Liver (tissue), 7 donors: ENCODE measurements at regions not wholly inside any gene's neighbourhood (a gene's known extent, or its start where the extent isn't known, plus 50 kb on each side); places are given as distances from the start of the nearest gene placed in this dataset.
"Not testable (repeated sequence)": the region's sequence is repeated elsewhere in the genome, so short reads cannot be mapped to it uniquely, and the experiment has no call there.

ENCODE experiments used
- DNase-seq: peaks from one replicate; pipeline ENCODE4 v3.0.0-alpha.2; 2017; ENCODE audit warnings: low spot score
- H3K27ac ChIP-seq, 2 donors: one replicate each; pipeline ENCODE4 v1.7.0; 2013; ENCODE audit warnings: inconsistent platforms in 2 of 2, low read length in 2 of 2, control low read depth in 1 of 2, low read depth in 1 of 2, mild to moderate bottlenecking in 1 of 2
- H3K27me3 ChIP-seq, 4 donors: one replicate each; pipeline versions ENCODE4 v1.6.1 to v1.7.0; 2013; ENCODE audit warnings: low read length in 3 of 4, inconsistent platforms in 1 of 4, mild to moderate bottlenecking in 1 of 4, moderate library complexity in 1 of 4; ENCODE audit not compliant: control insufficient read depth in 4 of 4, insufficient read depth in 4 of 4
- H3K36me3 ChIP-seq, 4 donors: one replicate each; pipeline versions ENCODE4 v1.6.1 to v1.7.0; 2013; ENCODE audit warnings: low read length in 3 of 4, mild to moderate bottlenecking in 3 of 4, low read depth in 1 of 4, moderate library complexity in 1 of 4; ENCODE audit not compliant: control insufficient read depth in 4 of 4, insufficient read depth in 3 of 4
- H3K4me1 ChIP-seq, 4 donors: one replicate each; pipeline versions ENCODE4 v1.6.1 to v1.7.0; 2013; ENCODE audit warnings: low read length in 3 of 4, mild to moderate bottlenecking in 3 of 4, moderate library complexity in 1 of 4; ENCODE audit not compliant: control insufficient read depth in 4 of 4, insufficient read depth in 4 of 4
- H3K4me3 ChIP-seq, 3 donors: one replicate each; pipeline versions ENCODE4 v1.6.1 to v1.7.0; 2013; ENCODE audit warnings: low read length in 3 of 3, control low read depth in 1 of 3, low read depth in 1 of 3, mild to moderate bottlenecking in 1 of 3
- H3K9ac ChIP-seq, 2 donors: one replicate each; pipeline ENCODE4 v1.7.0; 2013; ENCODE audit warnings: low read length in 2 of 2, mild to moderate bottlenecking in 2 of 2, moderate library complexity in 2 of 2, control low read depth in 1 of 2, low read depth in 1 of 2
- H3K9me3 ChIP-seq, 4 donors: one replicate each; pipeline versions ENCODE4 v1.6.1 to v1.7.0; 2013; ENCODE audit warnings: low read length in 3 of 4; ENCODE audit not compliant: control insufficient read depth in 4 of 4
- EGR1 ChIP-seq, 2 donors: IDR thresholded peaks; 2 replicates each; pipeline ENCODE4 v1.6.1; 2016 to 2018; ENCODE audit warnings: antibody characterized with exemption in 2 of 2, low read depth in 2 of 2
- RXRA ChIP-seq, 2 donors: IDR thresholded peaks; 2 replicates each; pipeline ENCODE4 v1.6.1; 2017 to 2018; ENCODE audit warnings: antibody characterized with exemption in 2 of 2, mild to moderate bottlenecking in 1 of 2
- ZBTB33 ChIP-seq: IDR thresholded peaks from 2 replicates; pipeline ENCODE4 v1.6.1; 2016; ENCODE audit warnings: antibody characterized with exemption
- WGBS: extraction: QIAGEN DNeasy Blood & Tissue Kit; methylation state at CpG from one replicate; pipeline ENCODE4 v1.1.7; 2013; 5-methylcytosine and 5-hydroxymethylcytosine counted together
- TF ChIP-seq, protein P1 (sequence below): IDR thresholded peaks from 2 replicates; pipeline ENCODE4 v1.6.1; 2016; ENCODE audit warnings: antibody characterized with exemption
- donor health status: healthy.
- donor health status: healthy.
- donor health status: healthy.
- donor health status: healthy.

DNA sequence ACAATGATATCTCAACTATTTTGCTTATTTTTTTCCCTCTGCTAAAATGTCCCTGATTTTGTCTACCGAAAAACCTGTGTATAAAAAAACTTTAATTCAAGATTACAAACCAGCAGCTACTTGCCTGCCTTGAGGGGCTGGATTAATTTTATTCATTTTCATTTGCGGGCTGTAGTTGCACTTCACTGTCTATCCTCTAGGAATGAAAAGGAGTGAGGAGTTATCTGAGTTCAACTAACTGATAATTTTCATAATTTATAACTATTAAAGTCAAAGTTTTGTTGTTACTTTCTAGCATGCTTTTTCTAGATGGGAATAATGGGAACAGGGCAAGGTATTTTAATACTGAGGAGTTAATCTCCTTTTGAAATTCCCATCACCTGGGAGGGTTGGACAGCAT lies 50.3 kb upstream of the AGTPBP1 start:
- H3K4me3 ChIP-seq, H3K36me3 ChIP-seq, H3K27me3 ChIP-seq, H3K9ac ChIP-seq, H3K4me1 ChIP-seq, H3K27ac ChIP-seq, H3K9me3 ChIP-seq, DNase-seq: not testable (repeated sequence)
- WGBS = 86% methylated on average over 2 of the region's 2 CpGs

DNA sequence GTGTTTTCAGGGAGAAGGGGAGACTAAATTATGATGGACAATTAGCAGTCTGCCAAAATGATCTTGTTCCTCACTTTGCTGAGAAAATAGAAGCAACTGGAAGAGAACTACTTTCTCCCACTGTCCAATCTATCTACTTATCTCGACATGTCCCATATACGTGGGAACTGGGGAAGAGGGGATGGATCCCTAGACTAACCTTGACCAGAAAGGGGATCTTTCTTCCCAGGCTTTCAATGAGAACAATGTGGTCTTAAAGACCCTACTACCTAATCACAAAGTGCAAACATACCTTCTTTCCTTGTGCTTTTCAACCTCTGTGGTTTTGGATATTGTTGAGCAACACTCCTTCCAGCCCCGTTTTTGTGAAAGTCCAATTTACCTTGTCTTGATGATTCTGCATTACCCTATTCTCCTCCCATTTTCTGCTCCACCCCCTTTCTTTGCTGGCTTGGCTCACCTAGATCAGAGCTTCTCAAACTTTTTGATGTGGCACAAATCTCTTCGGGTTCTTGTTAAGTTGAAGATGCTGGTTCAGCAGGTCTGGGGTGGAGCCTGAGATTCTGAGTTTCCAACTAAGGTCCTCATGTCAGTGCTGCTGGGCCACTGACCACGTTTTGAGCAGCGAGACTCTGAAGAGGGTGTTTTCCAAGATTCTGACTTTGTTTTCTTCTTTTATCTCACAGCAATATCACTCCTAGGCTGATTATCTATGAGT lies 61.4 kb upstream of the AGTPBP1 start:
- not testable (repeated sequence) for H3K27me3 ChIP-seq, H3K36me3 ChIP-seq, H3K4me3 ChIP-seq, H3K4me1 ChIP-seq, H3K9me3 ChIP-seq, H3K27ac ChIP-seq, DNase-seq, H3K9ac ChIP-seq
- 67% methylated on average over 6 of the region's 6 CpGs for WGBS

DNA sequence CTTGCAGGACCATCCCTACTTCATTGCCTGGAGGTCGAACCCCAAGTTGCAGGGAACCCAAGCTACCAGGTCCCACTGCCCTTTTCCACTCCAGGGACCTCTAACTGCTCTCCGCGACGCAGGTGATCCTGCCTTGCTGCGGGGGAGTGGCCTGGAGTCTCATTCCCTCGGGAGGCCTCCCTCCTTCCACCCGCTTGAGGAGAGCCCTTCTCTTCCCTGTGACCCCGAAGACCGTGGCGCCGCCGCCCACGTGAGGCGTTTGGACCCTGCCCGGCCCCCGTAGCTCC lies 63.0 kb upstream of the AGTPBP1 start:
- WGBS = 1% methylated on average over 16 of the region's 16 CpGs
- not testable (repeated sequence) for H3K27me3 ChIP-seq, H3K9ac ChIP-seq

DNA sequence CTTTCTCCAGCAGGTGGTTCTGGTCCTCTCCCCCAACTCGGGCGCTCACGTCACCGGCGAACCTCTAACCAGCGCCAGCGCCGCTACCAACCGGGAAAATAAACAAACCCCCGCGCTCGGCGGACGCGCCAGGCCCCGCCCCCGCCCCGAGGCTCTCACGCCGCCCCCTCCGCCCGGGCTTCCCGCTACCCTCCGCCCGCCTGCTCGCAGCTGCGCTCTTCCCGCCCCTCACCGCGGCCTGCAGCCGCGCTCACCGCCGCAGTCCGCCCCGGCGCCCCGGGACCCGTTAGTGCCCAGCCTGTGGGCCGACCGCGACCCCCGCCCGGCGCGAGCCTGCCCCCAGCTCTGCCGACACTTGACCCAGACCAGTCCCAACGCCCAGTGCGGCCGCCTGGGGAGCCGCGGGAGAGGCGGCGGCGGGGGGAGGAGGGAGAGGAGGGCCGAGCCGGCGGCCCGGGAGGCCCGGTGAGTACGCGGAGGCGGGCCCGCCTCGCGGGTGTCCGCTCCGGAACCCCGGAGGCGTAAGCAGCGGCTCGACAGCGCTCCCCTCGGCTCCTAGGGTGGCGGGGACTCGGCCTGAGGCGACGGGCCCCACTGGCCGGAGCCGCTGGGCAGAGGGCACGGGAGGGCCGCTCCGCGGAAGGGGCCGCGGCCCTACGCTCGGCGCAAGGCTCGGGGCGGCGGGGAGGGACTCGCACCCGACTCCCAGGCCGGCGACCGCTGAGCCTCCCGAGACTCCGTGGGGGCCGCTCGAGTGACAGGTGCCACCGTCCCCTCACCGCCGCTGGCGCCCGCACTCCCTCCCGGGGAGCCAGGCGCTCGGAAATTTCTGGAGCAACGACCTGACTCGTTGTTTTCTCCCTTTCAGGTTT lies 63.6 kb upstream of the AGTPBP1 start:
- H3K27ac ChIP-seq = peak overlapping the region; percentile 86 to 91
- WGBS = under 1% methylated on average over 111 of the region's 111 CpGs
- not testable (repeated sequence) for H3K27me3 ChIP-seq, H3K4me1 ChIP-seq, H3K9me3 ChIP-seq, H3K36me3 ChIP-seq
- DNase-seq = peak; percentile 81
- peak overlapping the region; percentile 55 to 81 (median 81) for H3K4me3 ChIP-seq
- peak overlapping the region; percentile 54 to 61 for H3K9ac ChIP-seq

More for the DNA sequence above, 63.0 kb upstream of the AGTPBP1 start:
- not testable (repeated sequence) for DNase-seq, H3K9me3 ChIP-seq, H3K36me3 ChIP-seq, H3K4me1 ChIP-seq
- TF ChIP-seq EGR1 (IDR thresholded peaks at IDR 0.05; ENCODE audit: low read depth in 2 of 2) = peak; percentile 33 to 46
- TF ChIP-seq, protein P1, sequence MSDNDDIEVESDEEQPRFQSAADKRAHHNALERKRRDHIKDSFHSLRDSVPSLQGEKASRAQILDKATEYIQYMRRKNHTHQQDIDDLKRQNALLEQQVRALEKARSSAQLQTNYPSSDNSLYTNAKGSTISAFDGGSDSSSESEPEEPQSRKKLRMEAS = peak; percentile 76
- TF ChIP-seq ZBTB33 = peak; percentile 54
- peak; percentile 9 to 21 for TF ChIP-seq RXRA (IDR thresholded peaks at IDR 0.05)
- peak overlapping the region; percentile 86 to 91 for H3K27ac ChIP-seq
- peak overlapping the region in 2 of 3 donors; percentile 55 to 81 for H3K4me3 ChIP-seq

DNA sequence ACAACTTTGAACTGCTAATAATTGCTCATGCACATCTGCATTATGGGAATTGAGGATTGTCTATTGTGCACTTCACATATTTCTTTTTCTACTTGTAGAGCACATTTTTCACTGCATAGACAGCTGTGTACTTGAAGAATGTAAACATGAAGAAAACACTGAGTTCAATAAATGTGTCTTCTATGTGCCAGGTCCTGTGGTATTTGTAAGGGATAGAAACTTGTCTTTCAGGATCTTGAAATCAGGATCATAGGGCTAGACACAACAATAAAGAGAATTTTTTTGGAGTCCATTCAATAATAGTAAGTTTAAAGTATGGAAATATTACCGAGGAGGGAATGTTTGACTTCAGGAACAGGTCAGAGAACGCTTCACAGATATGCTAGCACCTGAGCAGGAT lies 66.6 kb upstream of the AGTPBP1 start:
- H3K36me3 ChIP-seq, H3K4me1 ChIP-seq, H3K27me3 ChIP-seq, H3K27ac ChIP-seq, H3K9me3 ChIP-seq, DNase-seq, H3K9ac ChIP-seq, H3K4me3 ChIP-seq: not testable (repeated sequence)
- WGBS = 95% methylated on average over 2 of the region's 2 CpGs

DNA sequence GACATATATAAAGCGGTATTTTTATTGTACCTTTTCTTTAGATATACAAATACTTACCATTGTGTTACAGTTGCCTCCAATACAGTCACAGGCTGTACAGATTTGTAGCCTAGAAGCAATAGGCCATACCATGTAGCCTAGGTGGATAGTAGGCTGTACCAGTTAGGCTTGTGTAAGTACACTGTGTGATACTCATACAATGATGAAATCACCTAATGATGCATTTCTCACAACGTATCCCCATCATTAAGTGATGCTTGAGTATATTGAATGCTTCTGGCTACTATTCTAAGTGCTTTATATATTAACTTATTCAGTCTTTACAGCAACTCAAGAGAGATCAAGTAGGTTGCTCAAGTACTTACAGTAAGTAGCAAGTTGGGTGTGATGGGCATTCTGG lies 71.6 kb upstream of the AGTPBP1 start:
- H3K9me3 ChIP-seq, H3K4me1 ChIP-seq, H3K27ac ChIP-seq, H3K4me3 ChIP-seq, DNase-seq, H3K9ac ChIP-seq, H3K36me3 ChIP-seq, H3K27me3 ChIP-seq: not testable (repeated sequence)
- 96% methylated on average over 2 of the region's 2 CpGs for WGBS

DNA sequence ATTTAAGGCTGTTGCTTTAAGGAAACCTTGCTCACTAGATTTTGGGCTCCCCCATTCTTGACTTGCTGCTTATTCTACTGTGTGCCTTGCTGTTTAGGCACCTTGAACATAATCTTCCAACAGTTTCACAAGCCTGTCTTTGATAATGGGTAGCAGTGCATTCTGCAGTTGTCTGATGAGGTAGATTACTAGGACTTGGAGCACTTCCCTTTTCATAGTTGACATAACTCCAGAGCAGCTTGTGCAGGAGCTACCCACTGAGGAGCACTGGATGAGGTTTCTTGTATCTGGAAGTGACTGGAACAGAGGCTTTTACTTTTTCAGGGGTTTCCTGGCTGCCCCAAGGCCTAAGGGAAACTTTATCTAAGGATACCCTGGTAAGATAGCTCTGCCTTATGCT lies 73.0 kb upstream of the AGTPBP1 start:
- H3K27me3 ChIP-seq, H3K36me3 ChIP-seq, H3K27ac ChIP-seq, H3K9me3 ChIP-seq, H3K4me3 ChIP-seq, H3K4me1 ChIP-seq, DNase-seq, H3K9ac ChIP-seq: not testable (repeated sequence)
